Endothelial cell of umbilical vein (primary cell): ENCODE measurements at regions not wholly inside any gene's neighbourhood (a gene's known extent, or its start where the extent isn't known, plus 50 kb on each side); places are given as distances from the start of the nearest gene placed in this dataset.

ENCODE experiments used
- BruUV-seq: library from RNA; stranded (reverse); fragments of 400-500 nt; replicated peaks from 2 replicates; lab custom pipeline; 2021; lab: Mats Ljungman, UMichigan
- CTCF ChIA-PET: fragments of 300-600, 350-600 bp; sonication (Branson Sonifier 250); formaldehyde crosslinking; loops from one replicate; lab custom pipeline; 2021; ENCODE audit warnings: antibody characterized with exemption, inconsistent platforms; lab: Charles Lee
- POLR2A ChIA-PET: fragments of 300-600, 350-600 bp; sonication (Branson Sonifier 250); formaldehyde crosslinking; loops from one replicate; lab custom pipeline; 2021; ENCODE audit warnings: antibody characterized with exemption, inconsistent platforms; lab: Charles Lee
- DNase-seq: peaks from one replicate; pipeline ENCODE4 v3.0.0-alpha.2; 2011; ENCODE audit warnings: low read depth, low spot score
- FAIRE-seq: peaks from 2 replicates; lab custom pipeline; 2011; peaks lifted over from hg19 to GRCh38; lab: Jason Lieb, UNC
- H2AFZ ChIP-seq: 2 replicates; pipeline ENCODE4 v1.6.0; 2012; ENCODE audit warnings: low read depth, low read length, control low read depth, inconsistent platforms
- H3K27ac ChIP-seq: 2 replicates; pipeline ENCODE4 v1.5.1; 2011; ENCODE audit warnings: low read depth, mild to moderate bottlenecking, control low read depth, low read length, moderate library complexity; ENCODE audit not compliant: insufficient read depth
- H3K27me3 ChIP-seq, 2 experiments: 2 replicates each; pipeline versions ENCODE4 v1.6.0 to v1.6.1; 2011; ENCODE audit warnings: low read length in 2 of 2, mixed read lengths in 1 of 2; ENCODE audit not compliant: control insufficient read depth in 2 of 2, insufficient read depth in 2 of 2
- H3K36me3 ChIP-seq, 2 experiments: 2 replicates in 1 of 2; 3 replicates in 1 of 2; pipeline ENCODE4 v1.5.1; 2011; ENCODE audit warnings: low read length in 2 of 2, mild to moderate bottlenecking in 1 of 2, moderate library complexity in 1 of 2; ENCODE audit not compliant: control insufficient read depth in 2 of 2, insufficient read depth in 2 of 2; ENCODE audit errors: extremely low read depth in 1 of 2
- H3K4me1 ChIP-seq: 3 replicates; pipeline ENCODE4 v1.5.1; 2011; ENCODE audit warnings: mild to moderate bottlenecking, low read length; ENCODE audit not compliant: control insufficient read depth, insufficient read depth; ENCODE audit errors: extremely low read depth
- H3K4me2 ChIP-seq: 2 replicates; pipeline ENCODE4 v1.6.1; 2011; ENCODE audit warnings: low read length, control low read depth, mixed read lengths; ENCODE audit not compliant: insufficient read depth
- H3K4me3 ChIP-seq, 3 experiments: fragments of 200-600 bp in 1 of 3; sonication (generic), shearing (Covaris generic) in 1 of 3; replicated peaks in 1 of 3; 2 replicates each; pipeline ENCODE4 v1.5.1; 2011 to 2016; ENCODE audit warnings: control low read depth in 3 of 3, low read length in 3 of 3, mild to moderate bottlenecking in 2 of 3, inconsistent platforms in 1 of 3, low read depth in 1 of 3, moderate library complexity in 1 of 3; ENCODE audit not compliant: insufficient read depth in 1 of 3
- H3K79me2 ChIP-seq: 2 replicates; pipeline ENCODE4 v1.6.0; 2012; ENCODE audit warnings: low read length, inconsistent platforms; ENCODE audit not compliant: control insufficient read depth, insufficient read depth
- H3K9ac ChIP-seq: replicated peaks from 2 replicates; pipeline ENCODE3; 2011; ENCODE audit warnings: low read length, control low read depth; ENCODE audit not compliant: insufficient read depth; ENCODE audit errors: extremely low read depth
- H3K9me1 ChIP-seq: replicated peaks from 3 replicates; pipeline ENCODE4 v1.6.0; 2011; ENCODE audit warnings: mild to moderate bottlenecking, low read length; ENCODE audit not compliant: control insufficient read depth, insufficient read depth; ENCODE audit errors: extremely low read depth
- H3K9me3 ChIP-seq: replicated peaks from 2 replicates; pipeline ENCODE4 v1.5.1; 2012; ENCODE audit warnings: low read length, inconsistent platforms; ENCODE audit not compliant: control insufficient read depth, insufficient read depth
- H4K20me1 ChIP-seq: replicated peaks from 2 replicates; pipeline ENCODE3; 2011; ENCODE audit warnings: mild to moderate bottlenecking, low read length; ENCODE audit not compliant: control insufficient read depth, insufficient read depth; ENCODE audit errors: extremely low read depth
- CTCF ChIP-seq, 2 donors: IDR thresholded peaks; 1 replicate in 1 of 2; 2 replicates in 1 of 2; pipeline ENCODE4 v1.5.1; 2011; ENCODE audit warnings: low read length in 2 of 2, mild to moderate bottlenecking in 2 of 2, moderate library complexity in 2 of 2, control low read depth in 1 of 2, inconsistent platforms in 1 of 2, low read depth in 1 of 2; ENCODE audit not compliant: insufficient read depth in 1 of 2; ENCODE audit errors: extremely low read depth in 1 of 2
- EZH2 ChIP-seq: IDR thresholded peaks from 2 replicates; pipeline ENCODE4 v1.6.1; 2012; ENCODE audit warnings: borderline replicate concordance, low read depth, mild to moderate bottlenecking, moderate library complexity, low read length, inconsistent platforms; ENCODE audit not compliant: severe bottlenecking
- FOS ChIP-seq: IDR thresholded peaks from 2 replicates; pipeline ENCODE4 v1.6.1; 2011; ENCODE audit warnings: mild to moderate bottlenecking, low read length, moderate library complexity, borderline replicate concordance; ENCODE audit not compliant: insufficient read depth
- GATA2 ChIP-seq: IDR thresholded peaks from 2 replicates; pipeline ENCODE4 v1.7.0; 2011; ENCODE audit warnings: low read depth, mild to moderate bottlenecking, moderate library complexity, mixed read lengths, low read length; ENCODE audit not compliant: insufficient read length, insufficient read depth
- JUN ChIP-seq: IDR thresholded peaks from 2 replicates; pipeline ENCODE4 v1.6.1; 2011; ENCODE audit warnings: borderline replicate concordance, low read depth; ENCODE audit not compliant: insufficient read length, insufficient read depth
- MAX ChIP-seq: IDR thresholded peaks from 2 replicates; pipeline ENCODE4 v1.6.1; 2011; ENCODE audit not compliant: insufficient read depth, insufficient read length
- MYC ChIP-seq: IDR thresholded peaks from one replicate; pipeline ENCODE4 v1.6.1; 2011; ENCODE audit warnings: mild to moderate bottlenecking, low read depth, low read length
- POLR2A ChIP-seq: IDR thresholded peaks from 2 replicates; pipeline ENCODE4 v1.6.1; 2012; ENCODE audit warnings: low read depth, mild to moderate bottlenecking, control low read depth, low read length
- POLR2AphosphoS5 ChIP-seq: IDR thresholded peaks from 2 replicates; pipeline ENCODE4 v1.6.1; 2012; ENCODE audit warnings: low read depth, mild to moderate bottlenecking, control low read depth, low read length, moderate library complexity; ENCODE audit not compliant: insufficient read depth
- dilution Hi-C: fragments of 300-500 bp; cut with MboI; formaldehyde crosslinking; loops from one replicate; pipeline ENCODE4 v1.15.0; 2019; ENCODE audit warnings: low sequenced_read_pairs; ENCODE audit not compliant: extremely low pct_ligation_motif_present
- intact Hi-C: fragments of 100-400 bp; cut with micrococcal nuclease; formaldehyde crosslinking; loops from one replicate; pipeline ENCODE4 v1.10.0; 2022

GRCh38 chr2:102891296-102891695 is 129.5 kb downstream of the TMEM182 start:
- Histone ChIP-seq H3K9ac (no peak overlapping the region), H3K79me2 (no peaks in the 10 kb centered on the region), H3K4me3 (no peak overlapping the region), H3K4me1 (no peaks in the 10 kb centered on the region), H3K36me3 (no peaks in the 10 kb centered on the region), H3K4me2 (no peak overlapping the region), H3K27ac (no peak overlapping the region), H3K9me3 (peaks cover 2% of the 10 kb centered on the region), H2AFZ (no peak overlapping the region), H4K20me1 (no peaks in the 10 kb centered on the region), H3K27me3 (no peaks in the 10 kb centered on the region), H3K9me1 (no peaks in the 10 kb centered on the region)
- dilution Hi-C loops, result no loop called here
- FAIRE-seq, result no peak
- DNase-seq, result no peak
- no TSS peak for BruUV-seq
- POLR2A ChIA-PET, result no interaction called here
- CTCF ChIA-PET, result no interaction called here
- TF ChIP-seq CTCF (IDR thresholded peaks at IDR 0.05; ENCODE audit: extremely low read depth in 1 of 2, insufficient read depth in 1 of 2, low read depth in 1 of 2, low read length in 2 of 2) (no peak), FOS (no peak), EZH2 (no peak), JUN (no peak), GATA2 (no peak), MYC (no peak), MAX (no peak), POLR2A (no peak), POLR2AphosphoS5 (no peak)
- intact Hi-C loops, result no loop called here
